ENCODE measurements at regions not wholly inside any gene's neighbourhood (a gene's known extent, or its start where the extent isn't known, plus 50 kb on each side); places are given as distances from the start of the nearest gene placed in this dataset.
A peak's percentile ranks its signal among the peaks of the same experiment; 100 is the strongest.
"Not testable (repeated sequence)": the region's sequence is repeated elsewhere in the genome, so short reads cannot be mapped to it uniquely, and the experiment has no call there.

DNA sequence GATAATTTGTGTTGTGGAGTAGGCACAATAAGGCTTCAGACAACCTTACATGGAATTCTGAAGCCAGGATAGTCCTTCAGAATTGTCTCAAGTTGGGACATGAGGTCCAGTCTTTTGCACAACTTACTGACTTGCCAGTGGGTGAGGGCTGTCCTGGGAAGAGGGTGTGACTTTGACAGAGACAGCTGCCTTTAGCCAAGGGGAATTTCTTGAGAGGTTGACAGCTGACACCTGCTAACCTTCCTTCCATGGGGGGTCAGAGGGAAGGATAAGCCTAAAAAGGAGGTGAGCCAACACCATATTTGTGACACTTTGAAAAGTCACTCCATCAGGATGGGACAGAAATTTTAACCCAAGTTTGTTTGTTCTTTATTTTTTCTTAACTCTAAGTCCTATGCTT lies 907.8 kb upstream of the CRIM1 start:
- DNase-seq (ENCODE audit: low read depth in 3 of 3) = no peak

DNA sequence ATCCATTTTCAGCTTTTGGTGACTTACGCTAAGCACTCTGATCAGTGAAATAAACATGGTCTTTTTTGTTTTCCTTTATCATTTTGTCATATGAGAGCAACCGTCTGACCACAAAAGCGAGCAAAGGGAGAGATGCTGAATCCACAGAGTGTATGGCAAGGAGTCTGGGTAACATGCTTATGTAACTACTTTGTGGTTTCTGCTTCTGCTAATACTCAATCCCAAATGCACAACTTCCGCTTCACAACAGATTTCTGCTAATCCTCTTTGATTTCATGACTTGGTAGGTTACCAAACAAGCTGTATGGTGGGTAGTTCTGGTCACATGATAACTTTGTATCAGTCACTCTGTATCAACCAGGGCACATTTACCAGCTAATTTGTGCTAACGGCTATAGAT lies 908.4 kb upstream of the CRIM1 start:
- no peak for DNase-seq (ENCODE audit: low read depth in 3 of 3)

DNA sequence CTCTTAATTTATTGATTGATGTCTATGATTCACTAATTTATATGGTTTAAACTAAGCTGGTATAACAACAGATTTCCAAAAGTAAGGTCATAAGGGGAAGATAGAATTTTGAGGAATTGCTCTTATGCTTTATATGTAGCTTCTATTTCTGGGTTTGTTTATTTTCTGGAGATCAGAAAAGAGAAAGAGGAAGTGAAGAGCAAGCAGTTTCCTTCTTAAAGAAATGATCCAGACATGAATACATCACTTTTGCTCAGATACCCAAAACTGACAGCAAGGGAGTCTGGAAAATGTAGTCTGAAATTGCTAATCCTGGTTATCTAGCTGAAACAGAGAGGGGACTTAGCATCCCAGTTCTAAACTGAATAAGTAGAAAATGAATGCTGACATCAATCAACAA lies 912.5 kb upstream of the CRIM1 start:
- DNase-seq (ENCODE audit: low read depth in 3 of 3) = no peak

DNA sequence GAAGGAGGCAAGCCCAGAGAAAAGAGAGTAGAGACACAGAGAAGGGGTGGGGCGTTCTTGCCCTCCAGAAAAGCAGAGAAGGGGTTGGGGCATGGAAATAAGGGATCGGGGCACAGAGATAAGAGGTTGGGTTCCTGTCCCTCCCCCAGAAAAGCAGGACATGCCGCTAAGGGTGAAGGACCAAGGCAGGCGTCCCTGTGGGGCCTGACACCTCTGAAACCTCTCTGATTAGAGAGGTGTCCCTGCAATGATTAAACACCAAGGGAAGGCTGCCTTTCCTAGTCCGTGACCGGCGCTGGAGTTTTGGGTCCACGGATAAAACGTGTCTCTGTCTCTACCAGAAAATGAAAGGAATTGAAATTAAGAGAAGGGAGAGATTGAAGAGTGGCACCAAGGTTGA lies 914.0 kb upstream of the CRIM1 start:
- DNase-seq (ENCODE audit: low read depth in 3 of 3) = not testable (repeated sequence)

DNA sequence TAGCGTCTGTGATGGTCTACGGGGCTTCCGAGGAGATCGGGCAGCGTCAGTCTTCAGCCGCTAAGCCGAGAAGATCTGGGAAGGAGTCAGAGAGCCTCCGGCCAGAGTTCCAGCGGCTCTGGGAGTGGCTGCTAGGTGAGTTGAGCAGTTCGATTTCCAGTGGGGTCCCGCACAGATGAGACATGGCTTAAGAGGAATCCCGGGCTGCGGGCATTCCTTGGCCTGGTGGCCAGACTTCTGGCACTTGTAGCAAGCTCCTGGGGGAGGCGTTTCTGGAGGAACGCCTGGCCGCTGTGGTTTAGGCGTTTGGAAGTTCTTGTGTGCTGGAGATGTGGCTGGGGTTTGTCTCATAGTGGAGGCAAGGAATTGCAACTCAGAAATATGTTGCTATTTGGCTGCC lies 915.3 kb upstream of the CRIM1 start:
- DNase-seq (ENCODE audit: low read depth in 3 of 3) = not testable (repeated sequence)

DNA sequence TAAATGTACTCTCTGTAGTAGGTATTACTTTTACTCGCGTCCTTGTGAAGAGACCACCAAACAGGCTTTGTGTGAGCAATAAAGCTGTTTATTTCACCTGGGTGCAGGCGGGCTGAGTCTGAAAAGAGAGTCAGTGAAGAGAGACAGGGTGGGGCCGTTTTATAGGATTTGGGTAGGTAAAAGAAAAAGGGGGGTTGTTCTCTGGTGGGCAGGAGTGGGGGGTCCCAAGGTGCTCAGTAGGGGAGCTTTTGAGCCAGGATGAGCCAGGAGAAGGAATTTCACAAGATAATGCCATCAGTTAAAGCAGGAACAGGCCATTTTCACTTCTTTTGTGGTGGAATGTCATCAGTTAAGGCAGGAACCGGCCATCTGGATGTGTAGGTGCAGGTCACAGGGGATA lies 918.7 kb upstream of the CRIM1 start:
- not testable (repeated sequence) for DNase-seq (ENCODE audit: low read depth in 3 of 3)

DNA sequence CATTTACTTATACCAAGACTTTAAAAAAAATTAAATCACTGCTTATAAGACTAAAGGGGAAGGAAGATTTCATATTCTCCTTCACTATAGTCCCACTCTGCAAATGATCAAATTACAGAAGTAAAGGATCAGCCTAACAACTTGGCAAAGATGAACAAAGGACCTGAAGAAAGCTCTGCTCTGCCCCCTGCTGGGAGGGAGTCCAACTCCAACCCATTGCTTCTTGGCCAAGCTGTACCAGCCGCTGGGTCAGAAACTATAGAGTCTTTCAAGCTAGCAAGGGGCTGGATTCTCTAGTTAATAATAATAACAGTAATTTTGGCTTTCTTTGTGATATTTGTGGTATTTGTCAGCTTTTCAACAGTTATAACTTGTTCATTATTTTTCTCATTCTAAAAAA lies 927.0 kb upstream of the CRIM1 start:
- DNase-seq (ENCODE audit: low read depth in 3 of 3) = peak in 2 of 3 experiments; percentile 3 to 14

DNA sequence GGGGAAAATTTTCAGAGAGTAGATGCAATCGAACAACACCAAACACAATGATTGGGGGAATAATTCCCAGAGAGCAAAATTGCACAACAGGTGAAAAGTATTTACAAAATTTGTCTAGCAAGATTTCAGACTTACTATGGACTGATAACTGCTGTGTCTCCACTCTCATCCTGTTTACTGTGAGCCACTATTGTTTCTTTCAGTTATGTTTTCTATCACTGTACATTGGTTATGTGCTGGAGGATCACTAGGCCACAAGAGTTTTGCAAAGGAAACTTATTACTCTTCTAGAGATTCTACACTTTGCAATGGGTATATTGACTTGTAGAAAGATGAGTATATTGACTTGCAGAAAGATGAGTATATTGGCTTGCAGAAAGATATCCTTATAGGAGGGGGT lies 934.1 kb upstream of the CRIM1 start:
- DNase-seq (ENCODE audit: low read depth in 3 of 3) = no peak

DNA sequence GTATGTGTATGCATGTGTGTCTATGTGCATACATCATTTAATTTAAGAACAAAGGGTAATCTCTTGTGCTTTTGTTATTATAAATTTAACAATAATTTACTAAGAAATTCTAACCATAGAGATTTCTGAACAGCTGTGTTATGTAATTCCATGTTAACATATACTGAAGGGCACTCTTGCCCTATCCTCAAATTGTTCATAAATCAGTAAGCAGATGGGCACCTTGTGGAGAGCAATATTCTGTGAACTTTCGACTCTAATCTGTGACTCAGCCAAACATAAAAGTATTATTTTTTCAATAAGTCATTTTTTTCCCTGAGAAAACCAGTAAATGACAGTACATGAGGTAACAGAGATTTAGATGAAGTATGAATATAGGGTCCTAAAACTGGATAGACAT lies 938.3 kb upstream of the CRIM1 start:
- DNase-seq (ENCODE audit: low read depth in 3 of 3) = no peak

DNA sequence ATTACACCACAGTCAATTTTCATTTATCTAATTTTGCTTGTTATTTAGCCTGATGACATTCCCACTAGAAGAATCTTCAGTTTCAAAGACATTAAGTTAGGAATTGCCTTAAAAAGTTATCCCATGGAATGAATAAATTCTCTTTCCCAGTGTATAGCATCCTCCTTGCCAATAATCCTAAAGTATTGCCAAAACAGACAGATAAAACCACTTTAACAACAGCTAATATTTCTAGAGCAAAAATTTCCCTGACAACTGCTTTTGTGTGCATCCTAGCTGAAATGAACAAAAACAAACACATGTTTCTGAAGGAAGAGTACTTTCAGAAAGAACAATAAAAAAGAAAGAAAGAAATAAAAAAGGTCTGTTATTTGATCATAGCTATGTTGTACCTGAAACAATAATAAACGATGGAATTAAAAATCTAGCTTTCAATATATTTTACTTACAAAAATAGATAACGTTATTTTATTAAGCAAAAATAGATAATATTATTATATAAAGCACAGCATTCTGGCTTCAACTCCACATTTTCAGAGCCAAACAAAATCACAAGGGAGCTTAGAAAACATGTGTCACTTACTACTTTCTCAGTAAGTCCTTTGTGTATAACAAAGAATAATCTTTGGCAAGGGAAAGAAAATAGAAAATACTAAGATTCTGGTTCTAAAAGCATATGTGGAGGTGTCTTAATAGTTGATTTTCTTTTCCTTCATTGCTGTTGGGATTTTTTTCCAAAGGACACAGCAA lies 939.0 kb upstream of the CRIM1 start:
- DNase-seq (ENCODE audit: low read depth in 3 of 3) = no peak

DNA sequence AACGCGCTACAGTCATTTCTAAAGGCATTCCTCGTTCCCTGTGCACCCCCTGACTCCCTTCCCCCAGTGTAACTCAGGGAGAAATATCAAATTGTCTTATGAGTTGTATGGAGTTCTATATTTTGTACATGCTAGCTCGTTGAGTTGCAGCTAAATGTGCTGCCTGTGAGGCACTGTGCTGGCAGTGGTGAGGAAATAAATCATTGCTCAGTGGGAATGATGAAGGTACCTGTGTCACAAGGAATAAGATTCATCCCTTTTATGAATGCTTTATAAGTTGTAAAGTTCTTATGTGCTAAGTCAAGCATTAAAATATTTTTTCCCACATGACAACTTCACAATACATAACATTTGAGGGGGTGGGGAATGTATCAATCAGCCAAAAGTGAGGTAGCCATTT lies 939.6 kb upstream of the CRIM1 start:
- DNase-seq (ENCODE audit: low read depth in 3 of 3) = no peak

DNA sequence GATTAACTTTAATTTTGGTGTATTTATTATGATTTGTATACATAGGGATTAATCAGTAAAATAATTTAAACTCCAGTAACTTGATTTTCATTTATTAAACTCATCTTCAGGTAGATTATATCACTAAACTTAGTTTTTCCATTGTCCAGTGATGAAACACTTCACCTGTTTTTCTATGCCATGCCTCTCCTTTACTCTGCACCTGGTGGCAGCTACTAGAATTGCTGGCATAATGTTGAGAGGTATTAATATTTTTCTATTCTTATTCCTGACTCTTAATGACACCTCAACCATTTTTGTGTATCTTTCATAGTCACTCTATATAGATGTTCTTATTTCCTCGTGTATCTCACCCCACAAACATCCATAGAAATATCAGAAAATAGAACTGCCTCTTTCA lies 940.3 kb upstream of the CRIM1 start:
- DNase-seq (ENCODE audit: low read depth in 3 of 3) = no peak

DNA sequence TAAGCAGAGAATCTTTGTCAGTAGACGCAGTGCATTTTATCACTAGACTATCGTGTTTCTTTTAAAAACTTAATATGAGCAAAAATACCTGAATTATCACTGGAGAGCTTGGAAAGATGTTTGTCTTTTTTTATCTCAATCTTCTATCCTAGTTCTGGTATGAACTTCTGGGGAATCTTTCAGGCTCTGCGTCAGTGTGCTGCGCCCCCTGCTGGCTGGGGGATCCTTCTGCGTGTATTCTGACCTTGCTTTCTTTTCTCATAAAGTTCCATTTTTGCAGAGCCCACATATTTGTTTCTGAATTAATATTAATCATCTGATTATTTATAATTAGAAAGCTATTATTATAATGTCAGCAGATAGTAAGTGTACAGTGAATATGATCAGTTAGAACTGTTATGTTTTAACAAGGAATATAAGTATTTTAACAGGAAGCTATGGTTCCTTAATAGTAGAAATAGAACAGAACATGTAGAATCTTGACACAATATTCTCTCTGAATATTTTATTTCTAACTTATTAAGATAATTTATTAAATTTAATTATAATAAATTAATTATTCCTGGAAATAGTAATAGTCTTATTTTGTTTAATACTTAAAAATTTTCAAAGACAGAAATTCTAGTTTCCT lies 945.0 kb upstream of the CRIM1 start:
- DNase-seq (ENCODE audit: low read depth in 3 of 3) = peak in 2 of 3 experiments; percentile 9 to 36

DNA sequence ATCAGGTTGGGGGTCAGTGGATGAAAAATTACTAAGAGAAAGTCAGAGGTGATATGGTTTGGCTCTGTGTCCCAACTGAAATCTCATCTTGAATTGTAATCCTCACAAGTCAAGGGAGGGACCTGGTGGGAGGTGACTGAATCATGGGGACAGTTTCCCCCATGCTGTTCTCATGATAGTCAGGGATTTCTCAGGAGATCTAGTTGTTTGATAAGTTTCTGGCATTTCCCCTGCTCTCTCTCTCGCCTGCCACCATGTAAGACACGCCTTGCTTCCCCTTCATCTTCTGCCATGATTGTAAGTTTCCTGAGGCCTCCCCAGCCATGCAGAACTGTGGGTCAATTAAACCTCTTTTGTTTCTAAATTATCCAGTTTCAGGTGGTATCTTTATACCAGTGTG lies 945.8 kb upstream of the CRIM1 start:
- DNase-seq (ENCODE audit: low read depth in 3 of 3) = no peak

DNA sequence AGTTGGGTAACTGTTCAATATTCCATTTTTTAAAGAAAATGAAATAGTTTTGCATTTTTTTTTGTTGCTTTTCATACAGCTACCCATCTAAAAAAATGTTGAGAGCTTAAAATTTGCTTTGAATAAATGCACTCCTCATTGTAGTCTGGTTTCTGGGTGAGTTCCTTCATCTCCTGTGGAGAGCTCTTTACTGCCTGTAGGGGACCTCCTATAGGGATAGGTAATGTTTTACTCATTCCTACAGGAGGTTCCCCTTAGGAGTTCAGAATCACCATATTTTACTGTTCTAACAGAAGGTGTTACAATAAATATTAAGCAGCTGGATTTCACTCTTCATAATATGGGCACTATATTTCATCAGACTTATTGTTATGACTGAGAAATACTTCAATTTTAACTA lies 947.3 kb upstream of the CRIM1 start:
- DNase-seq (ENCODE audit: low read depth in 3 of 3) = no peak

DNA sequence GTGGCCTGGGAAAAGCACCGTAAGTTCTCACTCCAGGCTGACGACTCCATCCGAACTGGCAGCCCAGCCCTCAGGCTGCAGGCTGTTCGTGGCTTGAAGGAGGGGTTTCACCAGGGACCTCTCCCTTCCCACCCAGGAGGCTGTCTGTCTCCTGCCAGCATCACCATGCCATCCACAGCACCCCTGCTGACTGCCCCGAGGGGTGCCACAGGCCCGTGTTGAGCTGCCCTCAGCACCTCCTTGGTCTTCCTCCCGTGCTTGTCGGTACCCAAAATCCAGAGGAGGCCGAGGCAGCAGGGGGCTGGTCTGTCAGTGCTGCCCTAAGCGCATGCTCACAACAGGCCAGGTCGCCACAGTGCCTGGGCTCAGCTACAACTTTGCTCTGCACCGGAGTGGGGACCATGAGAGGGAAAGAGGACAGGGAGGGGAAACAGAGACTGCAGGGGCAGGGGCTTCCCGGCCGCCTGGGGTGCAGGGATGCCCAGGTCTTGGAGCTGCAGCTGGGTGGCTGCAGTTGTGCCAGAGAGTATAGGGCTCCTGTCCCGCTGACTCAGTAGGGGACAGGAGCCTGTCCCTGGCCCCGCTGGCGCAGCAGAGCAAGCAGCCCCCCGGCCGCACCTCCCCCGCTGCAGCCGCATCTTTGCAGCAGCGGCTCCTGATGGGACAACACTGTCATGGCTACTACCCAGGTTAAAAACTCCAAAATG lies 963.7 kb upstream of the CRIM1 start:
- DNase-seq (ENCODE audit: low read depth in 3 of 3) = no peak

DNA sequence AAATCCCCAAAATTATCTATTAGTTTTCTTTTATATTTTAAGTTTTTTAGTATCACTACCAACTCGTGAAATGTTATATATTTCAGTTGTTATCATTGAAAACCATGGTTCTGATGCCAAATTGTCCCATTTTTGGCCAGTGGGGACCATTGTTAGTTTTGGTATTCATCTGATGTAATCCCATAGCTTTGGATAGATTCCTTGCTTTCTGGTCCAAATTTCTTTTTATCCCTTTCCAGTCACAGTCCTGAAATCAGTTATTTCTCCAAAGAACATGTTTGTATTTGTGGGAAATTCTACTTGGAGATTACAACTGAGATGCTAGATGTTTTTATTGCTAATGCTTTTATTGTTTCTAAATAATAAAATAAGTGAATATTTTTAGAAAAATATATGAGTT lies 976.8 kb upstream of the CRIM1 start:
- no peak for DNase-seq (ENCODE audit: low read depth in 3 of 3)

DNA sequence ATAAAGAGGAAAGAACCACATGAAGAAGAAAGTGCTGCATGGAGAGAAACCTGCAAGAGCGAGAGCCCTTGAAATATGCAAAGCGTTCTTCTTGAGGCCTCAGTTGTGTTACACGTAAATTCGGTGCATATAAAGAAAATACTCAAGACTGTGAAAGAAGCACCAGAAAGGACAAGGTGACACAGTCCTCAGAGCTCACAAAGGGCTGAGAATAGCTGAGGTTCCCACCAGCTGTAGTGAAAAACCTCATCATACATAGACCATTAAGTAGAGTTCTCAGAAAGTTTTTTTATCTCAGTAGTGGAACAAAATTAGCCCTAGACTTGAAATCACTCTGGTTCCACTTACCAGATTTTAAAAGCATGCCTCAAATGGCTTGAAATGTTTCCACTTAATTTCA lies 980.7 kb upstream of the CRIM1 start:
- no peak for DNase-seq (ENCODE audit: low read depth in 3 of 3)

DNA sequence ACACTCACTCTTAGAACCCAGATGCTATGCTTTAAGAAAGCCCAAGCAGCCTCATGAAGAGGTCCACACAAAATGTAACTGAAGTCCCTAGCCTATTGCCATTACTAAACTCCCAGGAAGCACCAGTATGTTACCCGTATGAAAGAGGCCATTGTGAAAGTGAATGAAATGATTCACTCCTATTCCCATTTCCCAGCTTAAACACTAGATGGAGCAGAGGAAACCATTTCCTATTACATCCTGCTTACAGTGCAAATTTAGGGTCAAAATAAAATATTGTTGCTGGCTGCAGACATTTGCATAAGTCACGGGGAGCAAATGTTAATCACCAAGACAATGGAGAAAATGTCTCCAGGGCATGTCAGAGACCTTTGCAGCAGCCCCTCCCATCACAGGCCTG lies 989.7 kb upstream of the CRIM1 start:
- no peak for DNase-seq (ENCODE audit: low read depth in 3 of 3)

DNA sequence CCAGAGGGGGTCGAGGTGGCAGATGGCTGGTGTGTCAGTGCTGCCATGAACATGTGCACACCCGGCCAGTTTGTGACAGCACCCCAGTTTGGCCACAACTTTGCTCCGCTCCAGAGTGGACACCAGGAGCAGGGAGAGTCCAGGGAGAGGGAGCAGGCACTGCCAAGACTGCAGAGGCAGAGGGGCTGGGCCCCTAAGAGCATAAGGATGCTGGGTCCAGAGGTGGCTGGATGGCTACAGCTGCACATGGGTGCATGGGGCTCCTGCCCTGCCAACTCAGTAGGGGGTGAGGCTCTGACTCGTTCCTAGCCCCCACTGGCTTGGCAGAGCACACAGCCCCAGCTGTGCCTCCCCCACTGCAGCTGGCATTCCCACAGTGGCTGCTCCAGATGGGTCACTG lies 999.2 kb upstream of the CRIM1 start:
- no peak for DNase-seq (ENCODE audit: low read depth in 3 of 3)

DNA sequence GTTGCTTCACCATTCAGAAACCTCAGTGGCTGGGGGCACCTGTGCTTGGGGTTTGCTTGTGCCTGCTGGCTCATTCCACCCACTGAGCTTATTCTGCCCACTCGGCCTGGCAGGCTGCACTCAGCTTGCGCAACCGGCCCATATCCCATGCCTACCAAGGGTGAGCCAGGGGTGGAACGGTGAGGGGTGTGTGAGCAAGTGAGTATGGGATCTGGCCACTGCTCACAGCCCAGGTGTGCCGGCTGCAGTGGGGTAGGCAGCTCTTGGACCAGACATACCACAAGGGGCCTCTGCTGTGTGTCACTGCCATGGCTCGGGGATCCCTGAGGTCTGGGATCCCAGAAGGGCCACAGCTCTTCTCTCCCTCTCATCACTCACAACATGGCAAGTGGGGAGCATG lies 1000.5 kb upstream of the CRIM1 start:
- DNase-seq (ENCODE audit: low read depth in 3 of 3) = no peak

DNA sequence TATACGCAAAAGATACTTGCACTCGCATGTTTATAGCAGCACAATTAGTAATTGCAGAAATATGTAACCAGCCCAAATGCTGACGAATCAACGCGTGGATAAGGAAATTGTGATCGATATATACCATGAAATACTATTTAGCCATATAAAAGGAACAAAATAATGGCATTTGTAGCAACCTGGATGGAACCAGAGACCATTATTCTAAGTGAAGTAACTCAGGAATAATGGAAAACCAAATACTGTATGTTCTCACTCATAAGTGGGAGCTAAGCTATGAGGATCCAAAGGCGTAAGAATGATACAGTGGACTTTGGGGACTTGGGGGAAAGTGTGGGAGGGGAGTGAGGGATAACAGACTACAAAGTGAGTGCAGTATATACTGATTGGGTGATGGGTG lies 1008.0 kb upstream of the CRIM1 start:
- DNase-seq (ENCODE audit: low read depth in 3 of 3) = no peak

DNA sequence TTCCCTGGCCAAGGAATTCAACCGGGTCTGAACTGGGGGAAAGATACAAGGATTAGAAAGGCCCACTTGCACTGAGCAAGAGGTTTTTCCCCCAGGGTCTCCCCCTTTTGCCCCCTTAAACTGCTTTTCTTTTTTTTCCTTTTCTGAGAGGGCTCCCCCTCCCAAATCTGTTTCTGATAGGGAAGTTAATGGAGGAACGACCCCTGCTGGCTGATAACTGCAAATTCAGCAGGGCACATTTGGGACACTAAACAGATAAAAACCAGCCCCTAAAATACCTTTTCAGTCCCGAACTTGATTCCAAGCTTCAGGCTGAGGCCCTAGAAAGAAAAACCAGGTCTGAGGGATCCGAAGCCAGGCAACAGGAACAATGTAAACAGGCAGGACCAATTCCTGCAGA lies 1012.4 kb upstream of the CRIM1 start:
- DNase-seq (ENCODE audit: low read depth in 3 of 3) = no peak

All from stimulated activated CD4-positive, alpha-beta T cell treated with anti-CD3 and anti-CD28 coated beads, TNF-alpha, amount 100 ng/mL, for 24 hours (primary cell).